GM20431 (cell line): ENCODE measurements at regions not wholly inside any gene's neighbourhood (a gene's known extent, or its start where the extent isn't known, plus 50 kb on each side); places are given as distances from the start of the nearest gene placed in this dataset.
"Not testable (repeated sequence)": the region's sequence is repeated elsewhere in the genome, so short reads cannot be mapped to it uniquely, and the experiment has no call there.

Experiments
- in situ Hi-C: fragments of 300-500 bp; cut with MseI, MboI; formaldehyde crosslinking; loops from one replicate; pipeline ENCODE4 v1.15.0; 2020; ENCODE audit warnings: low sequenced_read_pairs; ENCODE audit not compliant: unreplicated experiment

GRCh38 chr21:27566521-27566920, 599.6 kb upstream of the ADAMTS5 start:
- in situ Hi-C loops, result no loop called here

DNA sequence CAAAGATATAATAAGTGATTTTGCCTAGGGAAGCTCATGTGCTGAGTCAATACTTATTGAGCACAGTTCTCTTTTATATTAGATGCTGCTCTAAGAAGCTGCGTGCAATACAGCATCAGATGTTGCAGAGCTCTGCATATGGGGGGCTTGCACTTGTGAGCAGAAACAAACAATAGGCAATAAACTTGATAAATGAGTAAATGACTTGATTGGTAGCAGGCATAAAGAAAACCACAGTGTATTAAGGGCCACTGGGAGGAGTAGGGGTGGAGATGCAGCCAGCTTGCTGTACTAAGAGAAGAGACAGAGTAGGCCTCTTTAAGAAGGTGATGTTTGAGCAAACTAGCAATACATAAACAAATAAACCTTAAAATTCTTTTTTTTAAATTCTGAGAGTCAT, 598.5 kb upstream of the ADAMTS5 start:
- in situ Hi-C loops, result no loop called here

DNA sequence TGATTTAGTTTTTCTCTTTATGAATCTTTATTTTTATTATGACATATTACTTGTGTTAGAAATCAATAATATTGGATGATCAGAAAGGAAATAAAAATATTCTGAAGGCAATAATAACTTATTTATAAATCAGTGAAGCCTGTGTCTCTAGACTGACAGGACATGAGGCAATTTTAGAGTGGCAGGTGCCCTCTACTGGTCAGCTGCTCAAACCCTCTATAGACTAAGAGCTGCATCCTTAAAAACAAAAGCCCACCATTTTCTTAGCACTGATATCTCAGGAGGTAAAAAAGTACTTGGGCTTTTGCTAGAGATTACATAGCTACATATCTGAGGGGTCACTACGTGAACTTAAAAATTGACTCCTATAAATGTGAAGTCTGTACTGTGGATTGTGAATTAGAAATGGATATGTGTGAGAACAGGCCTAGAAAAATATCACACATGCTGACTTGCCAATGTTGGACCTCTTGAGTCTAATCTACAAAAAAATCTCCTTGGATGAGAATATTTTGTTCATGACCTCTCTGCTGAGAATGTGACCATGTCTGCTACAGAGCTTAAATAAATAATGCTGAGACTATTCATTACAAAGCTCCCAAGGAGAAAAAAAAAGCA, 597.9 kb upstream of the ADAMTS5 start:
- in situ Hi-C loops, result no loop called here

- in situ Hi-C loops, result no loop called here
These were observed 595.4 kb upstream of the ADAMTS5 start for GRCh38 chr21:27562303-27562702.

GRCh38 chr21:27561116-27561515, 594.2 kb upstream of the ADAMTS5 start:
- in situ Hi-C loops, result no loop called here

DNA sequence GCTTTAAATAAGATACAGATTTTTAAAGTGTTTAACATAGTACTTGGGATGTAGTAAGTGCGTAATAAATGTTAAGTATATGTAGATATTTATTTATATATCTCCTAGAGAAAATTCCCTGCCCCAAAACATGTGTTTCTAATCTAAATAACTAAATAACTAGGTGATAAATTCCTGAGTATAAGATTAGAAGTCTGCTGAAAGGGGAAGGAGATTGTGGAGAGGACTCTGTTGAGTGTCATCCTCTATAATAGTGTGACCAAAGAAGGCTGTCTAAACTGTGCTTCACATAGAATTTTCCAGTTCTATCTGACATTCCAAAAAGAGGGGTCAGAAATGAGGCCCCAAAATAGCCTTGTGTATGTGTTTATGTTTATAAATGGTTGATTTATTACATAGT, 590.5 kb upstream of the ADAMTS5 start:
- in situ Hi-C loops, result no loop called here

DNA sequence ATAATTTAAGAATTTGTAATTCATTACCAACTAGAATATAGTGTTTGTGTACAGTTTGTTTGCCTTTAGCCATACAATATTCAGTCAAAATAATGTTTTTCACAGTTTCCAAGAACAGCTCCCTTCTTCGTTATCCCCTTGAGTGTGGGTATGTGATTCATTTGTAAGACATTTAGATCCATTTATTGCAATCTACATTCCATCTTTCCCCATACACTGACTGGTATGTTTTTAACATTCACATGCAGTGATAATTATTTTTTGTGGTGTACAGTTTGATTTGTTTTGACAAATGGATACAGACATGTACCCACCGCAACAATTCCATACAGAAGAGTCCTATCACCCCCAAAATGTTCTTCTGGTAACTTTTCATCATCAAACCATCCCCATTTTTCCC, 589.1 kb upstream of the ADAMTS5 start:
- in situ Hi-C loops, result no loop called here

DNA sequence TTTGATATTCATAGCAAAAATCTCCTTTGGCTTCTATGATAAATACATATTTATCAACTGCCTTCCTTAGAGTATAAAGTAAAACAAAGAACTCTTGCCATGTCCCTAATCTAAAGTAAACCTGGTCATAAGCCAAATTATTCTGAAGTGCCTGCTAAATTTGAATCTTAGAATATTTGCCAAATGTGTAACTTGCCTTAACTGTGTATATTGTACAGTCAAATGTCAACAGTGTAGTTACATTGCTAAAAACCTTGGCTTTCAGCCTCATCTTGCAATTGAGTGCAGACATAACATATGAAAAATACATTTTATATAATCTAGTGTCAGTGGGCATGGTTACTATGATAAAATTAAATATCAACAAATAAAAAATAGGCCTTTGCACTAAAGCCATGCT, 583.4 kb upstream of the ADAMTS5 start:
- in situ Hi-C loops, result no loop called here

DNA sequence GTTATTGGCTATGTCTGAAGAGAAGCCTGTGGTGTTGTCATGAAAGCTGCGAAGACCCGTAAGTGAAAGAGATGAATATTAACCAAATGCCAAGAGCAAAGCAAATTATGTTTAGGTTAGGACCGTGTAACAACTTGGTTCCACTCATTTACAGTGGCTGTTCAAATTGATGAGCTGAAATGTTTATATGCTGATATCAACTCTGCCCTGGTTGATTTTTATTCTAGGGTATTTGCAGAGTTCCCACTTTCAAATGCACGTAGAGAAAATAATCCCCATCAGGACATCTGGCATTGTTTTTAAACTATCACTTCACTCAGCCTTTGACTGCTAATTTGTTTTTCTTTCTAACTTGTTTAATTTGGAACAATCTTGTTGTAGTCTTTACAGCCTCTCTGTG, 581.6 kb upstream of the ADAMTS5 start:
- in situ Hi-C loops, result no loop called here

- in situ Hi-C loops, result no loop called here
These were observed 579.0 kb upstream of the ADAMTS5 start for GRCh38 chr21:27545754-27546349.

- in situ Hi-C loops, result not testable (repeated sequence)
These were observed 575.2 kb upstream of the ADAMTS5 start for GRCh38 chr21:27542126-27542525.

- in situ Hi-C loops, result no loop called here
These were observed 569.4 kb upstream of the ADAMTS5 start for GRCh38 chr21:27536319-27536718.

DNA sequence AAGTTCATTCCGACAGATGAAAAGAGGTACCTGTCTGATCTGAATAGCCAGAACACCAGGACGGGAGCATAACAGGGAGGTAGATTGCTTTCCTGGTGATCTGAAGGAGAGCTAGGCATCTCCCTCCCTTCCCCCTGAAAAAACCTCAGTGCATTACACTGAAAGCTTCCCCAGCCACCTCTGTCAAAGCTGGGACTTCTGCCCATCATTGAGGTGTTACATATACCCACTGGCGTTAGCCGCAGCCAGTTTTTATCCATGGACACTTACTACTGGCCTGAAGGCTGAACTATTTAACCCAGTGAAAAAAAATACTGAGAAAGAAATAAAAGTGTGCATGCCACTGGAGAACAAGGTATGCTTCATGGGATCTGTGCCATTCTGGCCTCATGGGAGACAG, 568.3 kb upstream of the ADAMTS5 start:
- in situ Hi-C loops, result no loop called here

DNA sequence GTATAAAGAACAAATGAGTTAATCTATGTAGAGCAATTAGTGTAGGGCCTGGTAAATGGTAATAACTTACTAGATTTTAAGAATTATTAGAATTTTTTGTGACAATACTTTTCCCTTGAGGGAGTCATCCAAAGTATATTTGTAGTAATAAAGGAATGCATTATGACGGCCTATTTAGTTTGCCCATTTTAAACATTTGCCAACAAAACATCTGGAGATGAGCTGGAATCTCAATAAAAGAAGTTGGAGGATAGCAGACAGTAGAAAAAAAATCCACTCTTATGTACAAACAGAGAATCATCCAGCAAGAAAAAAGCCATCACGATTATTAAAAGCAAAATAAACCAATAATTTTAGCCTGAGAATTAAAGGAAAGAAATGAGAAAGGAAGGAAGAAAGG, 567.3 kb upstream of the ADAMTS5 start:
- in situ Hi-C loops, result no loop called here

GRCh38 chr21:27532076-27532475, 565.2 kb upstream of the ADAMTS5 start:
- in situ Hi-C loops, result no loop called here

- in situ Hi-C loops, result no loop called here
These were observed 561.8 kb upstream of the ADAMTS5 start for GRCh38 chr21:27528697-27529096.

GRCh38 chr21:27526451-27526850, 559.6 kb upstream of the ADAMTS5 start:
- in situ Hi-C loops, result no loop called here

GRCh38 chr21:27525780-27526179, 558.9 kb upstream of the ADAMTS5 start:
- in situ Hi-C loops, result no loop called here

DNA sequence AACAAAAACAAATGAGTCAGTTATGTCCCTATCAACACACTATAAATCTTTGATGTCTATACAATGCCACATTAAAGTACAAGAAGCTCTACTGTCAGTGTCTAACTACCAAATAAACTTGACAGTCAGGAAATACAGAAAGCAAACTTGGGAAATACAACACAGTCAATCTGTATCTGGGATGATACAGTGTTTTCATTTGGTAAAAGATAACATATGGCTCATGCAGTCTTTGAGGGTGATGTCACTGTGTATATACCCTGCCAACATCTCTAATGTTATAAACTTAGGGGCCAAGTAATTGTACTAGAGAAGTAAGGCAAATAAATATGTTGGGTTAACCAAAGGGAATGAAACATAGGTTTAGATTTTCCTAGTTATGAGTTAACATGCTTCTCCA, 552.5 kb upstream of the ADAMTS5 start:
- in situ Hi-C loops, result no loop called here

- in situ Hi-C loops, result not testable (repeated sequence)
These were observed 550.3 kb upstream of the ADAMTS5 start for GRCh38 chr21:27517177-27517576.

- in situ Hi-C loops, result no loop called here
These were observed 548.8 kb upstream of the ADAMTS5 start for GRCh38 chr21:27515676-27516075.

DNA sequence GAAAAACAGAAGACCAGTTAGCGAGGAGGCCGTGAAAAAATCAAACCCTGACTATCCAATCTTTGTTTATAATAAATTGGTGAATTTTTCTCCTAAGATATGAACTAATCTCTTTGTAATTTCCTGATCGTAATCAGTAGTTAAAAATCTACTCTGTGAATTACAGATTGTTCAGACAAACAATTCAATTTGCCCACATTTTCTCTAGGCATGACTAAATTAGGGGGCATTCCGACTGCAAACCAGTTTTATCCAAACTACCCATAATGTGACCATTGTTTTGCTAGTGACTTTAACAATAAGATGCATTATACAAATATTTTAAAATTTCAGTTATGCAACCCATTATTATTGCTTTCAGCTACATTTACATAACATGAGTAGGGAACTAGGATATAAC, 546.9 kb upstream of the ADAMTS5 start:
- in situ Hi-C loops, result no loop called here
